Peyer's patch (tissue), 4 donors: ENCODE measurements at regions not wholly inside any gene's neighbourhood (a gene's known extent, or its start where the extent isn't known, plus 50 kb on each side); places are given as distances from the start of the nearest gene placed in this dataset.

Experiments
- CTCF ChIP-seq, 6 experiments: fragments of 450-650 bp in 4 of 6; fragments of 200-600 bp in 2 of 6; sonication (generic) in 1 of 6; IDR thresholded peaks; one replicate each; pipeline ENCODE4 v1.5.1; 2017 to 2019; ENCODE audit warnings: antibody characterized with exemption in 6 of 6, mild to moderate bottlenecking in 3 of 6, moderate library complexity in 1 of 6
- POLR2A ChIP-seq, 2 donors: fragments of 450-650 bp; IDR thresholded peaks; one replicate each; pipeline ENCODE4 v1.5.1; 2017; ENCODE audit warnings: antibody characterized with exemption in 2 of 2, mild to moderate bottlenecking in 2 of 2, moderate library complexity in 2 of 2

- TF ChIP-seq CTCF (IDR thresholded peaks at IDR 0.05), result no peak
- TF ChIP-seq POLR2A (IDR thresholded peaks at IDR 0.05), result no peak
These were observed 184.7 kb downstream of the TMX1 start for GRCh38 chr14:51424561-51425251.
